OCI-LY7 (cell line): ENCODE measurements at regions not wholly inside any gene's neighbourhood (a gene's known extent, or its start where the extent isn't known, plus 50 kb on each side); places are given as distances from the start of the nearest gene placed in this dataset.

Experiments
- CTCF ChIP-seq: fragments of 200-600 bp; sonication (generic); conservative IDR thresholded peaks from 2 replicates; pipeline ENCODE4 v1.5.1; 2014; ENCODE audit warnings: mild to moderate bottlenecking, antibody characterized with exemption, low read length, moderate library complexity, mixed read lengths
- EZH2phosphoT487 ChIP-seq: fragments of 200-600 bp; sonication (generic); IDR thresholded peaks from 2 replicates; pipeline ENCODE4 v1.6.1; 2018; ENCODE audit warnings: low read depth, borderline replicate concordance, mild to moderate bottlenecking, mixed run types, antibody characterized with exemption, low read length, moderate library complexity, mixed read lengths

DNA sequence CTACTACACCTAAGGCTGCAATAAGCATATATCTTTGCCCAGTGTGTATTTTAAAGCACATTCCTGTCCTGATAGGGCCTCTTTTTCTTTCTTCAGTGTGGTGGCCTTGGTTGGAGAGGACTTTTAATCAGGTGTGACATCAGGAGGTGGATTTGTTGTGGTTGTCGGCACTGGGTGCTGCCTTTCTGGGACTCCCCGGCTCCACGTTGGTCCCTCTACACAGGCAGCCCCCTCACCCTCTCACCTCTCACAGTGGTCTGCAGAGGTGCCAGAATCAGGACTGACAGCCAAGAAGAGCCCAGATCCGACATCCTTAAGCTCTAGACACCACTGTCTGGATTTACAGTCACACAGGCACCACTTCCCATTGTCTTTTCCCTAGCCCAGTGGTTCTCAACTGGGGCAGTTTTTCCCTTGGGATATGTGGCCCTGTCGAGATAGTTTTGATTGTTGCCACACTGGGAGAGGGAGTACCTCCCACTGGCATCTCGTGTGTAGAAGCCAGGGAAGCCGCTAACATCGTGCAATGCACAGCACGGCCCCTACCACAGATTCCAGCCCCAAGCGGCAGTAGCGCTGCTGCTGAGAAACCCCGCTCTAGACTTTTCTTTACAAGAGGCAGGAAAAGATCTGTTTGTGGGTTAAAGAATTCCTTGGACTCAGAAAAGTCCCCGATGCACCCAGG is 314.1 kb downstream of the QKI start:
- no peak for TF ChIP-seq CTCF
- TF ChIP-seq EZH2phosphoT487, result no peak
